ENCODE measurements at regions not wholly inside any gene's neighbourhood (a gene's known extent, or its start where the extent isn't known, plus 50 kb on each side); places are given as distances from the start of the nearest gene placed in this dataset.
"Not testable (repeated sequence)": the region's sequence is repeated elsewhere in the genome, so short reads cannot be mapped to it uniquely, and the experiment has no call there.

DNA sequence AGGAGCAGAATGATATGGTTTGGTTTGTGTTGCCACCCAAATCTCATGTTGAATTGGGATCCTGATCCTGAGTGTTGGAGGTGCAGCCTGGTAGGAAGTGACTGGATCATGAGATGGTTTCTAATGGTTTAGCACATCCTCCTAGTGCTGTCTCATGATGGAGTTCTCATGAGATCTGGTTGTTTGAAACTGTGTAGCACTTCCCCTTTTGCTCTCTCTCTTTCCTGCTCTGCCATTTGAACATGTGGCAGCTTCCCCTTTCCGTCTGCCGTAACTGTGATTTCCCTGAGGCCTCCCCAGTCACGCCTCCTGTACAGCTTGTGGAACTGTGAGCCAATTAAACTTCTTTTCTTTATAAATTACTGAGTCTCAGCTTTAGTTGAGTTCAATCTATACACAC lies 756.8 kb upstream of the CDH6 start:
- Histone ChIP-seq H3K27ac (ENCODE audit: insufficient read depth, low read length) (no peak overlapping the region), H3K9me3 (ENCODE audit: control insufficient read depth, insufficient read depth, low read depth, low read length) (no peaks in the 10 kb centered on the region), H4K20me1 (ENCODE audit: control insufficient read depth, extremely low read depth, insufficient read depth, low read length) (no peaks in the 10 kb centered on the region), H3K79me2 (ENCODE audit: control insufficient read depth, insufficient read depth, low read length) (no peaks in the 10 kb centered on the region), H3K27me3 (ENCODE audit: control insufficient read depth, insufficient read depth, low read length) (no peaks in the 10 kb centered on the region), H3K4me2 (ENCODE audit: extremely low read depth, insufficient read depth, low read length) (no peak overlapping the region), H3K9ac (ENCODE audit: insufficient read depth, low read length) (no peak overlapping the region), H3K4me1 (ENCODE audit: control insufficient read depth, extremely low read depth, insufficient read depth, low read length) (no peaks in the 10 kb centered on the region), H3K4me3 (replicated peaks in 1 of 4; ENCODE audit: control extremely low read depth in 1 of 4, insufficient read depth in 1 of 4, low read depth in 3 of 4, low read length in 4 of 4) (no peak overlapping the region), H3K36me3 (ENCODE audit: control insufficient read depth, insufficient read depth, low read length) (no peaks in the 10 kb centered on the region), H2AFZ (ENCODE audit: low read length) (no peak overlapping the region)
- TF ChIP-seq, protein P1, sequence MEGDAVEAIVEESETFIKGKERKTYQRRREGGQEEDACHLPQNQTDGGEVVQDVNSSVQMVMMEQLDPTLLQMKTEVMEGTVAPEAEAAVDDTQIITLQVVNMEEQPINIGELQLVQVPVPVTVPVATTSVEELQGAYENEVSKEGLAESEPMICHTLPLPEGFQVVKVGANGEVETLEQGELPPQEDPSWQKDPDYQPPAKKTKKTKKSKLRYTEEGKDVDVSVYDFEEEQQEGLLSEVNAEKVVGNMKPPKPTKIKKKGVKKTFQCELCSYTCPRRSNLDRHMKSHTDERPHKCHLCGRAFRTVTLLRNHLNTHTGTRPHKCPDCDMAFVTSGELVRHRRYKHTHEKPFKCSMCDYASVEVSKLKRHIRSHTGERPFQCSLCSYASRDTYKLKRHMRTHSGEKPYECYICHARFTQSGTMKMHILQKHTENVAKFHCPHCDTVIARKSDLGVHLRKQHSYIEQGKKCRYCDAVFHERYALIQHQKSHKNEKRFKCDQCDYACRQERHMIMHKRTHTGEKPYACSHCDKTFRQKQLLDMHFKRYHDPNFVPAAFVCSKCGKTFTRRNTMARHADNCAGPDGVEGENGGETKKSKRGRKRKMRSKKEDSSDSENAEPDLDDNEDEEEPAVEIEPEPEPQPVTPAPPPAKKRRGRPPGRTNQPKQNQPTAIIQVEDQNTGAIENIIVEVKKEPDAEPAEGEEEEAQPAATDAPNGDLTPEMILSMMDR (conservative IDR thresholded peaks at IDR 0.05 in 1 of 2, IDR thresholded peaks at IDR 0.05 in 1 of 2; ENCODE audit: low read depth in 1 of 2, low read length in 2 of 2): no peak
- TF ChIP-seq EZH2 (IDR thresholded peaks at IDR 0.05; ENCODE audit: low read length, missing control alignments): no peak
- DNase-seq (ENCODE audit: low read depth in 2 of 2): no peak

GRCh38 chr5:30428866-30429407 lies 764.5 kb upstream of the CDH6 start:
- H3K79me2 ChIP-seq (ENCODE audit: control insufficient read depth, insufficient read depth, low read length); H2AFZ ChIP-seq (ENCODE audit: low read length); H3K9ac ChIP-seq (ENCODE audit: insufficient read depth, low read length); H4K20me1 ChIP-seq (ENCODE audit: control insufficient read depth, extremely low read depth, insufficient read depth, low read length); H3K36me3 ChIP-seq (ENCODE audit: control insufficient read depth, insufficient read depth, low read length); H3K27me3 ChIP-seq (ENCODE audit: control insufficient read depth, insufficient read depth, low read length); H3K4me3 ChIP-seq (replicated peaks in 1 of 4; ENCODE audit: control extremely low read depth in 1 of 4, insufficient read depth in 1 of 4, low read depth in 3 of 4, low read length in 4 of 4); DNase-seq (ENCODE audit: low read depth in 2 of 2); H3K4me2 ChIP-seq (ENCODE audit: extremely low read depth, insufficient read depth, low read length); H3K9me3 ChIP-seq (ENCODE audit: control insufficient read depth, insufficient read depth, low read depth, low read length); H3K4me1 ChIP-seq (ENCODE audit: control insufficient read depth, extremely low read depth, insufficient read depth, low read length); H3K27ac ChIP-seq (ENCODE audit: insufficient read depth, low read length): not testable (repeated sequence)

DNA sequence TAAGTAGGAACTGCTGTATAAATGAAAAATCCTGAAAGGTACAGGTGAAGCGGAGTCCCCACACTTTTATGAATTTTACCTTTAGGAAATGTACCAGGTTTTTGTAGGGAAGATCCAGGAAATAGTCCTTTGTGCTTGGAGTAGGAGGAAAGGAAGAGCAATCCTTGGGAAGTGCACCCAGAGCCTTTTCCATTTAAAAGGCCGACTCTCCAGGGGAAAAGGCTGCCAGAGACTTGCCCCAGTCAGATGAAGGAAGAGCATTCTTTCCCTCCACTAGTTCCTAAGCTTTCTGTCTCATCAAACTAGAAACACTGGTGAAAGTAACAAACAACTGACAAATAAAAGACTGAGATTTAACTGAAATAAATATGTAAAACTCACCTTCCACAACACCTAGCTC lies 779.4 kb upstream of the CDH6 start:
- Histone ChIP-seq H3K9ac (ENCODE audit: insufficient read depth, low read length) (no peak overlapping the region), H3K9me3 (ENCODE audit: control insufficient read depth, insufficient read depth, low read depth, low read length) (no peaks in the 10 kb centered on the region), H3K27ac (ENCODE audit: insufficient read depth, low read length) (no peak overlapping the region), H3K4me1 (ENCODE audit: control insufficient read depth, extremely low read depth, insufficient read depth, low read length) (no peaks in the 10 kb centered on the region), H4K20me1 (ENCODE audit: control insufficient read depth, extremely low read depth, insufficient read depth, low read length) (no peaks in the 10 kb centered on the region), H3K27me3 (ENCODE audit: control insufficient read depth, insufficient read depth, low read length) (no peaks in the 10 kb centered on the region), H3K4me3 (replicated peaks in 1 of 4; ENCODE audit: control extremely low read depth in 1 of 4, insufficient read depth in 1 of 4, low read depth in 3 of 4, low read length in 4 of 4) (no peak overlapping the region), H3K36me3 (ENCODE audit: control insufficient read depth, insufficient read depth, low read length) (no peaks in the 10 kb centered on the region), H3K79me2 (ENCODE audit: control insufficient read depth, insufficient read depth, low read length) (no peaks in the 10 kb centered on the region), H2AFZ (ENCODE audit: low read length) (no peak overlapping the region), H3K4me2 (ENCODE audit: extremely low read depth, insufficient read depth, low read length) (no peak overlapping the region)
- TF ChIP-seq EZH2 (IDR thresholded peaks at IDR 0.05; ENCODE audit: low read length, missing control alignments): no peak
- TF ChIP-seq, protein P1 (conservative IDR thresholded peaks at IDR 0.05 in 1 of 2, IDR thresholded peaks at IDR 0.05 in 1 of 2; ENCODE audit: low read depth in 1 of 2, low read length in 2 of 2): no peak
- no peak for DNase-seq (ENCODE audit: low read depth in 2 of 2)

Measured in fibroblast of lung (primary cell).